Upper lobe of right lung (tissue), 1 donor: ENCODE measurements at regions not wholly inside any gene's neighbourhood (a gene's known extent, or its start where the extent isn't known, plus 50 kb on each side); places are given as distances from the start of the nearest gene placed in this dataset.

Source experiments
- ATAC-seq: fragments of 200-7000 bp; cut with Tn5 transposase; one replicate; pipeline ENCODE4 v1.9.1; 2020; ENCODE audit warnings: mild to moderate bottlenecking, moderate library complexity
- DNase-seq: peaks from one replicate; pipeline ENCODE4 v3.0.0-alpha.2; 2020
- H3K27ac ChIP-seq: fragments of 200-600 bp; one replicate; pipeline ENCODE4 v1.8.0; 2022
- H3K27me3 ChIP-seq: fragments of 200-600 bp; one replicate; pipeline ENCODE4 v1.8.0; 2022; ENCODE audit warnings: mild to moderate bottlenecking
- H3K36me3 ChIP-seq: fragments of 200-600 bp; one replicate; pipeline ENCODE4 v1.8.0; 2022
- H3K4me1 ChIP-seq: fragments of 200-600 bp; one replicate; pipeline ENCODE4 v1.8.0; 2022
- H3K4me3 ChIP-seq: fragments of 200-600 bp; one replicate; pipeline ENCODE4 v1.8.0; 2022; ENCODE audit warnings: mild to moderate bottlenecking
- H3K9me3 ChIP-seq: fragments of 200-600 bp; one replicate; pipeline ENCODE4 v1.8.0; 2022
- CTCF ChIP-seq: fragments of 200-600 bp; IDR thresholded peaks from one replicate; pipeline ENCODE4 v1.8.0; 2022; ENCODE audit warnings: antibody characterized with exemption
- intact Hi-C: fragments of 100-400 bp; cut with DNase I; formaldehyde crosslinking; loops from one replicate; pipeline ENCODE4 v1.11.0; 2022
- donor health status: DM: no; HTN: yes; CAD: no; lungs with severe emphysema.

GRCh38 chr16:22673421-22673831, 140.5 kb upstream of the HS3ST2 start:
- H3K4me1 ChIP-seq = no peaks in the 10 kb centered on the region
- H3K9me3 ChIP-seq = no peaks in the 10 kb centered on the region
- intact Hi-C loops = no loop called here
- no peaks in the 10 kb centered on the region for H3K27me3 ChIP-seq
- ATAC-seq (no peak), DNase-seq (no peak)
- H3K36me3 ChIP-seq = no peaks in the 10 kb centered on the region
- H3K4me3 ChIP-seq = no peak overlapping the region
- TF ChIP-seq CTCF = no peak
- H3K27ac ChIP-seq = no peak overlapping the region

- TF ChIP-seq CTCF = no peak
- Histone ChIP-seq H3K9me3 (no peaks in the 10 kb centered on the region), H3K27me3 (no peaks in the 10 kb centered on the region), H3K36me3 (no peaks in the 10 kb centered on the region), H3K4me1 (no peaks in the 10 kb centered on the region), H3K4me3 (no peak overlapping the region), H3K27ac (no peak overlapping the region)
- DNase-seq (no peak), ATAC-seq (no peak)
- intact Hi-C loops = no loop called here
Observed at GRCh38 chr16:22674832-22675191, 139.2 kb upstream of the HS3ST2 start.

GRCh38 chr16:22675745-22676540, 138.0 kb upstream of the HS3ST2 start:
- DNase-seq (no peak), ATAC-seq (no peak)
- TF ChIP-seq CTCF = no peak
- intact Hi-C loops = no loop called here
- no peaks in the 10 kb centered on the region for H3K9me3 ChIP-seq
- H3K27me3 ChIP-seq = no peaks in the 10 kb centered on the region
- no peaks in the 10 kb centered on the region for H3K36me3 ChIP-seq
- H3K4me1 ChIP-seq = no peaks in the 10 kb centered on the region
- H3K4me3 ChIP-seq = no peak overlapping the region
- H3K27ac ChIP-seq = no peak overlapping the region

GRCh38 chr16:22677024-22677830, 136.7 kb upstream of the HS3ST2 start:
- intact Hi-C loops = no loop called here
- no peak for ATAC-seq
- Histone ChIP-seq H3K27me3 (no peaks in the 10 kb centered on the region), H3K36me3 (no peaks in the 10 kb centered on the region), H3K9me3 (no peaks in the 10 kb centered on the region), H3K4me1 (no peaks in the 10 kb centered on the region), H3K27ac (no peak overlapping the region), H3K4me3 (no peak overlapping the region)
- no peak for DNase-seq
- no peak for TF ChIP-seq CTCF

GRCh38 chr16:22678311-22678710, 135.7 kb upstream of the HS3ST2 start:
- no peak for TF ChIP-seq CTCF
- no peak for DNase-seq
- Histone ChIP-seq H3K27ac (no peak overlapping the region), H3K27me3 (no peaks in the 10 kb centered on the region), H3K9me3 (no peaks in the 10 kb centered on the region), H3K4me3 (no peak overlapping the region), H3K36me3 (no peaks in the 10 kb centered on the region), H3K4me1 (no peaks in the 10 kb centered on the region)
- intact Hi-C loops = no loop called here
- ATAC-seq = no peak
